Ascending aorta (tissue), 2 donors: ENCODE measurements at regions not wholly inside any gene's neighbourhood (a gene's known extent, or its start where the extent isn't known, plus 50 kb on each side); places are given as distances from the start of the nearest gene placed in this dataset.

ENCODE experiments used
- DNase-seq, 2 donors: peaks; one replicate each; pipeline ENCODE4 v3.0.0-alpha.2; 2019; ENCODE audit warnings: low spot score in 2 of 2
- H3K27ac ChIP-seq, 2 donors: fragments of 200-600 bp; sonication (generic); one replicate each; pipeline ENCODE4 v1.5.1; 2016 to 2017; ENCODE audit warnings: mild to moderate bottlenecking in 1 of 2
- H3K27me3 ChIP-seq: fragments of 200-600 bp; sonication (generic); one replicate; pipeline ENCODE4 v1.5.1; 2017
- H3K36me3 ChIP-seq, 2 donors: fragments of 200-600 bp; sonication (generic); one replicate each; pipeline ENCODE4 v1.5.1; 2016
- H3K4me1 ChIP-seq, 2 donors: fragments of 200-600 bp; sonication (generic); one replicate each; pipeline ENCODE4 v1.5.1; 2016 to 2017; ENCODE audit warnings: mild to moderate bottlenecking in 1 of 2
- H3K4me3 ChIP-seq, 2 donors: fragments of 200-600 bp; sonication (generic); one replicate each; pipeline ENCODE4 v1.5.1; 2016 to 2017; ENCODE audit warnings: mild to moderate bottlenecking in 1 of 2
- H3K9me3 ChIP-seq, 2 donors: fragments of 200-600 bp; sonication (generic); one replicate each; pipeline ENCODE4 v1.5.1; 2016
- intact Hi-C: fragments of 100-400 bp; cut with DNase I; formaldehyde crosslinking; loops from one replicate; pipeline ENCODE4 v1.15.1; 2023
- TF ChIP-seq, protein P1 (sequence below), 3 experiments: fragments of 200-600 bp in 2 of 3; fragments of 450-650 bp in 1 of 3; sonication (generic) in 2 of 3; IDR thresholded peaks; one replicate each; pipeline ENCODE4 v1.5.1; 2016 to 2019; ENCODE audit warnings: antibody characterized with exemption in 3 of 3, mild to moderate bottlenecking in 1 of 3, moderate library complexity in 1 of 3

DNA sequence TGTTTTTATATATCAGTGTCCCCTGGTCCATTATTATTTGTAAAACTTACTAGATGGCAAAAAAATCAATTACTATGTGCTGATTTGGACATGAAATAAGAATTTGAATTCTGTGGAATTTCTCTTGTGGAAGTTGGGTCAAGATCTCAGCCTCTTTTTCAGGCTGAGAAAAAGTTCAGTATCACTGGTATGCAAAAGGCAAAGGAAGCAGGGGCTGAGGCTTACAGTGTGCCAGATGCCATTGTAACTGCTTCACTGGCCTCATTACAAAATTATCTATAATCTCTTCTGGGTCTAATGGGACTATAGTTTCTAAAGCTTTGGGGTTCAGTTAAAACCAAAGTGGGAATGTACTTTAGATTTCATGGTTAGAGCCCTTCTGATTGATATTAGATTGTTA is 125.9 kb upstream of the SLC7A14 start:
- Histone ChIP-seq H3K27me3 (no peaks in the 10 kb centered on the region), H3K4me1 (no peaks in the 10 kb centered on the region), H3K27ac (no peak overlapping the region), H3K9me3 (peaks cover 0 to 11% of the 10 kb centered on the region in 2 donors), H3K36me3 (no peaks in the 10 kb centered on the region), H3K4me3 (no peak overlapping the region)
- TF ChIP-seq, protein P1, sequence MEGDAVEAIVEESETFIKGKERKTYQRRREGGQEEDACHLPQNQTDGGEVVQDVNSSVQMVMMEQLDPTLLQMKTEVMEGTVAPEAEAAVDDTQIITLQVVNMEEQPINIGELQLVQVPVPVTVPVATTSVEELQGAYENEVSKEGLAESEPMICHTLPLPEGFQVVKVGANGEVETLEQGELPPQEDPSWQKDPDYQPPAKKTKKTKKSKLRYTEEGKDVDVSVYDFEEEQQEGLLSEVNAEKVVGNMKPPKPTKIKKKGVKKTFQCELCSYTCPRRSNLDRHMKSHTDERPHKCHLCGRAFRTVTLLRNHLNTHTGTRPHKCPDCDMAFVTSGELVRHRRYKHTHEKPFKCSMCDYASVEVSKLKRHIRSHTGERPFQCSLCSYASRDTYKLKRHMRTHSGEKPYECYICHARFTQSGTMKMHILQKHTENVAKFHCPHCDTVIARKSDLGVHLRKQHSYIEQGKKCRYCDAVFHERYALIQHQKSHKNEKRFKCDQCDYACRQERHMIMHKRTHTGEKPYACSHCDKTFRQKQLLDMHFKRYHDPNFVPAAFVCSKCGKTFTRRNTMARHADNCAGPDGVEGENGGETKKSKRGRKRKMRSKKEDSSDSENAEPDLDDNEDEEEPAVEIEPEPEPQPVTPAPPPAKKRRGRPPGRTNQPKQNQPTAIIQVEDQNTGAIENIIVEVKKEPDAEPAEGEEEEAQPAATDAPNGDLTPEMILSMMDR (IDR thresholded peaks at IDR 0.05), result no peak
- intact Hi-C loops, result no loop called here
- no peak for DNase-seq

DNA sequence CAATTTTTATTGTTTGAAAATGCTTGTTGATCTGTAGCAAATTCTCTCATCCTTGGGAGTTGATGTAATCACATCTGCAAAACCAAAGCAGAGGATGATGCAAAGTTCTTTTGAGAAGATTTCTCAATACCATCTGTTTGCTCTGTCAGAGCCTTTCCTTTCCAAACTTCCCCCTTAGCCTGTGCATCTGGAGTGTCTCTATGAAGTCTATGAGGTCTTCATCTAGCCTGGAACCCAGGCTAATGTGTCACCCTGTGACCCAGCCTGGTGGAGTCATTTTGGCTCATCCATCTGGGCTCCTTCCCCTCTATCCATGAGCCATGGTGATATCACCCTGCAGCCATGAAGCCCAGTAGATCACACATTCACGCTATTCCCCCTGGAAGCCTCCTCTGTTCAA is 123.2 kb upstream of the SLC7A14 start:
- intact Hi-C loops, result no loop called here
- no peaks in the 10 kb centered on the region for H3K4me1 ChIP-seq
- H3K4me3 ChIP-seq, result no peak overlapping the region
- no peaks in the 10 kb centered on the region for H3K27me3 ChIP-seq
- TF ChIP-seq, protein P1 (IDR thresholded peaks at IDR 0.05), result no peak
- H3K27ac ChIP-seq, result no peak overlapping the region
- DNase-seq, result no peak
- peaks cover 0 to 11% of the 10 kb centered on the region in 2 donors for H3K9me3 ChIP-seq
- H3K36me3 ChIP-seq, result no peaks in the 10 kb centered on the region

DNA sequence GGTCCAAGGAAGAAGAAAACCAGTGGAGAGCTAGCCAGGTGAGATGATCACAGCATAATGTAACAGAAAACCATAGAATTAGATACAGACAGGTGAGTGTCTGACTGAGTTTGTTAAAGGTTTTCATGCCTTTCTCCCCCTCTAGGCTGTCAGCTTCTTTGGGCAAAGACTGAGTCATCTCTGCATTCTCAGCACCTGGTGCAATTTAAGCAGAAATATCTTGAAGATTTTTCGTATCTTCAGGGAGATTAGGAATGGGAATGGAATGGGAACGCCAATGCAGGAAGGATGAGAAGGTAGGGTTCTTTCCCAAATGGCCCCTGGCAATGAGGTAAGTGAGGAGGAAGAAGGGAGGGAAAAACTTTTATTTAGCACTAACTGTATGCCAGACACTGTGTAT is 122.0 kb upstream of the SLC7A14 start:
- Histone ChIP-seq H3K27ac (no peak overlapping the region), H3K27me3 (no peaks in the 10 kb centered on the region), H3K9me3 (peaks cover 0 to 11% of the 10 kb centered on the region in 2 donors), H3K4me1 (no peaks in the 10 kb centered on the region), H3K36me3 (no peaks in the 10 kb centered on the region), H3K4me3 (no peak overlapping the region)
- intact Hi-C loops, result no loop called here
- DNase-seq, result no peak
- TF ChIP-seq, protein P1 (IDR thresholded peaks at IDR 0.05), result no peak

DNA sequence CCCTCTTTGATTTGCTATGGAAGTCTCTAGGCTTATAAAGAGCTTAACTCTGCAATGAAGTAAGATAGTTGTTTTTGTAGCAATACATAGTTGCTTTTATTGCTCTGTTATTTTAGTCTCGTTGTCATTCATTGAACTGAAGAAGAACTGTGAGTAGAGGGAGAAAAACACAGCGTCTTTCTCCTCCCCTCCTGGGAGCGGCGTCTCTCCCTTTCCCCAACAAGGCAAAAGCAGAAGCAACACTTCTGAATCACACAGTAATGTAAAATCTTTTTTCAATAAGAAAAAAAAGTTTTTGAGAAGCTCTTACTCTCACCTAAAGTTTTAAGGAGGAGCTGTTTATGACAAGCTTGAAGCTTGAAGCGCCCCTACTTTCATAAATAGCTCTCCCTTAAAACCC is 119.3 kb upstream of the SLC7A14 start:
- H3K4me1 ChIP-seq, result no peaks in the 10 kb centered on the region
- intact Hi-C loops, result no loop called here
- H3K36me3 ChIP-seq, result no peaks in the 10 kb centered on the region
- TF ChIP-seq, protein P1 (IDR thresholded peaks at IDR 0.05), result no peak
- no peak for DNase-seq
- H3K4me3 ChIP-seq, result no peak overlapping the region
- no peaks in the 10 kb centered on the region for H3K27me3 ChIP-seq
- peaks cover 0 to 10% of the 10 kb centered on the region in 2 donors for H3K9me3 ChIP-seq
- H3K27ac ChIP-seq, result no peak overlapping the region

DNA sequence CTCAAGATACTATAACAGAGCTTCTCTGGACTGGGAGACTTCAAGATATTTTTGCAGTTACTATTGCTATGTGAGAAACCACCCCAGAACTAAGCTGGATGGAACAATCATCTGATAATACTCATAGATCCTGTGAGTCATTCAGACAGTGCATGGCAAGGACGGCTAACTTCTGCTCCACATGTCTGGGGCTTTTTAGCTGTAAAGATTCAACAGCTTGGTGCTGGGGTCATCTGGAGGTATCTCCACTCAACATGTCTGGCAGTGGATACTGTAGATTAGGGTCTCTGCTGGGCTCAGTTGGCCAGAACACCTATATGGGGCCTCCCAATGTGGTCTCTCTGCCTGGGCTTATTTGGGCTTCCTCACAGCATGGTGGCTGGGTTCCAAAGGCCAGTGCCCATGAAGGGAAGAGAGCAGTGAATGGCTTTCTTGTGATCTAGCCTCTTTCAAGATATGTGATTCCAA is 117.3 kb upstream of the SLC7A14 start:
- no peak for DNase-seq
- intact Hi-C loops, result no loop called here
- no peak overlapping the region for H3K4me3 ChIP-seq
- H3K9me3 ChIP-seq, result no peaks in the 10 kb centered on the region
- no peaks in the 10 kb centered on the region for H3K36me3 ChIP-seq
- TF ChIP-seq, protein P1 (IDR thresholded peaks at IDR 0.05), result no peak
- H3K4me1 ChIP-seq, result peaks cover 0 to 7% of the 10 kb centered on the region in 2 donors
- H3K27ac ChIP-seq, result no peak overlapping the region
- no peaks in the 10 kb centered on the region for H3K27me3 ChIP-seq
